ENCODE measurements at regions not wholly inside any gene's neighbourhood (a gene's known extent, or its start where the extent isn't known, plus 50 kb on each side); places are given as distances from the start of the nearest gene placed in this dataset.

DNA sequence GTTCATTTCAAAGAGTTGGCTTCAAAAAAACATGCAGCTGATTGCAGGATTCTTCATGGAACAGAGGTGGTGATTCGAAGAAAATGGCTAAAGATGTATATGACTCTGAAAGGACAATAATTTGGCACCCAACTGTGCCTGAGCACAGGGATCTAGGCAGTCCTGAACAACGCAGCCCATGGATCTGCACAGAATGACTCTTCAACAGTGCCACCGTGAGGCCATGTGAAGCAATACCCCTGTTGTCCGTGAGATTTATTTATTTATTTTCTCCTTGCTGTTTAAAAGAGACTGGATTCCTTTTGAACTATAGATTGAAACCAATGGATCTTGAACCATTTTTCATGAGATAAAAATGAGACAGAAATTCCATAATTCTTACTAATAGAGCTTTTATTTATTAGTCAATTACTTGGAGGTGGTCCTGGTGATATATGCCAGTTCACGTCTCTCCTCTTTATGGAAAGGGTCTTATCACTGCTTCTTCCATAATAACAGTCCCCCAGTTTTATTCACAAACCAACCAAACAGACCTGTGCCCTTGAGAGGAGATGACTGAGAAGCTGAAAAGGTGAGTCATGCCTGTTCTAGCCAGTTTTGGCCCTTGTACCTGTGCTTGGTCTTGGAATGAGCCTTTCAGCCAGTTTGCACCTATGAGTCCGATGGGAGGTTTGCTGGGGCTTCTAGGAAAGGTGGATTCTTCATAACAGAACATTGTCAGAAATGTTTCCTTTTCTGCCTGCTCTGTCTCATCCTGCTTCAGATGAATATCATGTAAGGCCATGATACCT is 1598.3 kb downstream of the AACS start:
- no peak for DNase-seq
- intact Hi-C loops (cut with DNase I): no loop called here

DNA sequence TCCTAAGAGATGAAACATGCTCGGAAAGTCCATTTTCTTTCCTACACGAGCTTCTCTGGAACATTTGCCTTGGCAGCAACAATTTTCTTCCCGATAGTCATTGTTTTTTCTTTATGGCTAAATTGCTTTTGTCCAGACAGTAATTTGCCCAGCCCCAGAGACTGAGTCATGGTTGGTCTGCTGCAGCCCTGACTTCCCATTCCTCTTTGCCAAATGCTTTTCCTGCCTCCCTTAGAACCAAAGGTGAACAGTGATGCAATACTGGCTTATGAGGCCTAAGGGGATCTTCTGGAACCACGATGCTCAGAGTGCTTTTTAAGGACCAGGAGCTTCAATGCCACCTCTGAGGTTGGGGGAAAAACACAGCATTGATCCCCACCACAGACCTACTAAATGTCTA is 1599.6 kb upstream of the TMEM132C start:
- intact Hi-C loops (cut with DNase I): no loop called here
- no peak for DNase-seq

DNA sequence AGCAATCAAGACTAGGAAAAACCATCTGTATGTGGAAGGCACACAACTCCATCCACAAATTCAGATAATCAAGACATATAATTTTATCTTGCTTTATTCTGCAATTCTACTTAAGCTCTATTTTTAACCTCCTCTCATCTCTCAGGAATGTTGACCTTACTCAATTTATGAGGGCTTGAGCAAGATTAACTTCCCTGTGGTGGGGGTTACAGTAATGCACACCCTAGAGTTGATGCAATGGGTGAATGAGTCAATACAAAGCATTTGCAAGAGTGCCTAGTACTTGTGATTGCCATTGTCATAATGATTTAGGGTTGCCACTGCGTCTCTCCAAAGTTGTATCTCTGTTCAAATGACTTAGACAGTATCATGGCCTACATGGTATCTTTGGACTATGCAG is 1598.4 kb upstream of the TMEM132C start:
- no peak for DNase-seq
- intact Hi-C loops (cut with DNase I): no loop called here

DNA sequence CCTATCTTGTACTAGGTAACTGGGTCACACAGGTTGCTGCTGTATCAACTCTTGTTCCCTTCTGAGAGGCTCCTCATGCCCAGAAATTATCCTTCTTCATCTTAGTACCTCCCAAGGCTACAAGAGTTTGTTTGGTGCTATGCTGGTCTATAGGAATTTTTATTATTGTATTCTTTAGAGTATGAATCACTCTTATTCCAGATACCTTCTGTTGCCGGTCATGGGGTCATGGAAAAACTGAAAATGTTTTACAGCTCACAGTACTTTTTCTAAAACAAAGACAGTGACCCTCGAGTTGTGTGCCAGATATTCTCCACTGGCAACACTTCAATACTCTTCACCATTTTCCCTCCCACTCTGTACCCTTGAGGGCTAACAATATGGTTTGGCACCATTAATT is 1598.0 kb upstream of the TMEM132C start:
- no peak for DNase-seq
- intact Hi-C loops (cut with DNase I): no loop called here

DNA sequence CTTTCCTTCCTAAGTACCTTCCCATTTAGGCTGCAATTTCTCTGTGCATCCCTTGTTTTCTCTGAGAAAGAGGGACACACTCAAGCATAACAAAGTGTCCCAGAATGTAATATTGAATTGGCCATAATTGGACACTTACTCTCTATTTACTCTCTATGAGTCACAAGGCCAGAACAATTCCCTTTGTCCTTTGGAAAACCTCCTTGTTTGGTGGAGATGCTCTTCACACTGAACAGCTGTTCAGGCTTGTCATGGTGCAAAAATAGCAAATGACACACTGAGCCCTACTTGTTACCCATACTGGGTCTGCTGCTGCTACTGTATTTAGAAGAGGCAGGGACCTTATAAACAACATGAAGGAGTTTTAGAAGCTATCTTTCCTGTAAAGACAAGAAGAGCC is 1590.5 kb upstream of the TMEM132C start:
- no peak for DNase-seq
- intact Hi-C loops (cut with DNase I): no loop called here

DNA sequence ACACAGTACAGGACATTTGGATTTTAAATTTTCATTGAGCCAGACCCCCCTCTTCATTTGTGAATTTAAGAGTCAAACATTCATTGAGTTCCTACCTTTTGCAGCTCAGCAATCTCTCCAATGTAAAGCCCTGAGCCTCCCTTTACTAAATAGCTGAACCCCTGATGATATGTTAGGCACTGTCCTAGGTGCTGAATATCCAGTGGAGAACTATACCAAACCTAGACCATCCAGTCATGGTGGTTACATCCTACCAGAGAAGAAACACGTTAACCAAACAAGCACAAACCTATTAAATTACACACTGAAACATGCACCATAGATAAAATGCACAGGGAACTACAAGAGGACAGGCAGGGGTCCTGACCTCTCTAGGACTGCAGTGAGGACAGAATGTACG is 1585.3 kb upstream of the TMEM132C start:
- DNase-seq: no peak
- intact Hi-C loops (cut with DNase I): no loop called here

DNA sequence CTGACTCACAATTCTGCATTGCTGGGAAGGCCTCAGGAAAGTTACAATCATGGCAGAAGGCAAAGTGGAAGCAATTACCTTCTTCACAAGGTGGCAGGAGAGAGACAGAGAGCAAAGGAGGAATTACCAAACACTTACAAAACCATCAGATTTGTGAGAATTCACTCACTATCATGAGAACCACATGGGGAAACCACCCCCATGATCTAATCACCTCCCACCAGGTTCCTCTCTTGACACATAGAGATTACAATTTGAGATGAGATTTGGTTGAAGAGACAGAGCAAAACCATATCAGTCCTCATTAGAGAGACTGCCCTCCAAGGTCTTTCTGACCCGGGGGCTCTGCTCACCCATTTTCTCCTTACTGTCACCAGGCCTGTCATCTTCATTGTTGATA is 1582.3 kb upstream of the TMEM132C start:
- no peak for DNase-seq

DNA sequence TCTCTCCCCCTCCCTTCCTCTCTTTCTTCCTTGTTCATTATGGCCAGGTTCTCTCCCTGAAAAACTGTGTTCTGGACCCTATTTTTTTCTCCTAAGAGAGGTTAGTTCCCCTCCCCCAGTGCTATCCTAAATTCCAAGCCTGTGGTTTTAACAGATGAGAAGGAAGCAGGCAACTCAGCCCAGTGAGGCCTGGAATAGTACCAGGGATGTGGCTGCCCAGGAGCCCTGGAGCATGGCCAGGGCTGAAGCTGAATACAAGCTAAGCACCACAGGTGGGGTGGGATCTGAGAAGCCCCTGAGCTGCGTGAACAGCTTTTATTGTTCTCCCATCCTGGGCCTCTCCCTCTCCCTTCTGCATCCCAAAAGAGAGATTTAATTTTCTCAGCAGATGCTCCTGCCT is 1581.3 kb upstream of the TMEM132C start:
- intact Hi-C loops (cut with DNase I): no loop called here
- no peak for DNase-seq

More for the DNA sequence above, 1582.3 kb upstream of the TMEM132C start:
- intact Hi-C loops (cut with DNase I): no loop called here

DNA sequence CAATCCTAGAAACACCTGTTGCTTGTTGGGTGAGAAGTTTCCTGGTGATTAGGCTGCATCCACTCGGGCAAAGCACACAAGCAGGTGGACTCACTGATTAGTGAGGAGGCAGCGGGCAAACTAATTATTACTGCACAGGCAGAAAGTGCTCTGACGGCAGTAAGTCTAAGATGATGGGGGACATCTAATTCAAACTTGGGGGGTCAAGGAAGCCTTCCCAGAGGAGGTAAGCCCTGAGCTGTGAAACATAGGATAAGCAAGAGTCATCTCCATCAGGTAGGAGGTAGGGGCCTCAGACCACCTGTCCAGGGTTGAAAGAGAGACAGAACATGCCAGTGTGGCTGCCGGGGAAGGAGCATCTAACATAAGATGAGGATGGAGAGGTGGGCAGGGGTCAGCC is 1578.4 kb upstream of the TMEM132C start:
- intact Hi-C loops (cut with DNase I): no loop called here
- DNase-seq: no peak

DNA sequence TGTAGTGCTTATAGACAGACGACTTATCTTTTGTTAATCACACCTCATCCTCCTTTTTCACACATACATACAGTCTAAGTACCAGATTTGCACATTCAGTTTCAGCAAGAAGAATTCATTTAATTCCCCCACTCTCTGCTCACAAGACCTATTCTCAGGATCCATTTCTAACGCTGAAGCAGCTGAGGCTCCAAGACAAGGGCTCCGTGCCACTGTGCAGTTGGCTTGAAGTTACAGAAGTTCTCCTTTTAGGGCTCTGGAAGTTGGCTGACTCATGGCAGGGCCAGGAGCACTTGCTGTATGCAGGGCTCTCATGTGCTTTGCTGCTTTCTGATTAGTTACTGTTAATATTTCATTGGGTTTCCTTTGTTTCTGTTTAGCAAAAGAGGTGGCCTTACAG is 1566.9 kb upstream of the TMEM132C start:
- DNase-seq: peak in 6 of 10 donors; percentile 8 to 87 (median 25)
- intact Hi-C loops (cut with DNase I): no loop called here

DNA sequence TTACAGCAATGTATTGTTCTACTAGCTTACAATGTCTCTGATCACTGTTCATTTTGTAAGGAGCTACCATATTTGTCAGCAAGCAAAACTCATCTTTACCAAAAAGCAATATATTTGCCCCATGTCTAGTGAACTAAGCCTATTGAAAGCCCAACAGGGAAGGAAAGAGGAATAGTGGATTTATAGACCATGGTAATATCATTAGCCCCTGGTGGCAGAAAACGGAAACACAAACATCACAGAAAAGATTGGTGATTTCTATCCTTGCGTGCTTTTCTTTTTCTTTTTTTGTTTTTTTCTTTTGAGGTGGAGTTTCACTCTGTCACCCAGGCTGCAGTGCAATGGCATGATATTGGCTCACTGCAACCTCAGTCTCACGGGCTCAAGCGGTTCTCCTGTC is 1562.4 kb upstream of the TMEM132C start:
- DNase-seq: no peak
- intact Hi-C loops (cut with DNase I): no loop called here

DNA sequence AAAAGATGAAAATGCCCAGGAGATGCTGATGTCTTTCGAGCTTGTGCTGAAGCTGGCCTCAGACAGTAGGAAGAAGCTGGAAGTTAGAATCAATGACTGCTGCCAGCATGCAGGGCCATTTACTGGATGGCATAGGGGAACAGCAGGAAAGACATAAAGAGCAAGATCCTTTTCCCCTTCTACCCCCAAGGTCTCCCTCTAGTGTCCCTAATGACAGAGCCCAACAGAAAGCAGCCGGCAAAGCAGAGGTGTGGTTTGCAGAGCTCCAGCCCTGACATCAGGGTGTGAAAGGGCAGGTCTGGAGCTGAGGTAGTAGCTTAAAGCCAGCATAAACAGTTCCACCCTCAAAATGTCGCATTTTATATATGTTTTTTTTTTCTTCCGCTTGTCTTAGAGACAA is 1560.7 kb upstream of the TMEM132C start:
- intact Hi-C loops (cut with DNase I): no loop called here
- no peak for DNase-seq

DNA sequence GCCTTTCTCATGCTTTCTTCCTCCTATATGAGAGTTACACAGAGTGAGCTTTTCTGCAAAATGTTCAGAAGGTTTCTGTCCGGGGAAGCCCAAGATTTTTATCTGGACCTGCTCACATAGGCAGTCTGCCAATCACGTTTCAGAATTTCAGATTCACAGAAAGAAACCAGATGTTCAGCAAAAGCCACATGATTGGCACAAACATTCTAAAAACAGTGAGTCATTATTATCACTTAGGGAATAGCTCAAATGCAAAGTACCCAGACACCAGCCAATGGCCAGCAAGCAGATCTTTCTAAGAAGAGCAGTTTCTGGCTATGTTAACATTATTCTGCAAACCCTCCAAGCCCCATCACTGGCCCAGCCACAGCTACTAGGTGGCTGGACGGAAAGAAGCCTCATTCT is 1558.5 kb upstream of the TMEM132C start:
- intact Hi-C loops (cut with DNase I): no loop called here
- DNase-seq: no peak

DNA sequence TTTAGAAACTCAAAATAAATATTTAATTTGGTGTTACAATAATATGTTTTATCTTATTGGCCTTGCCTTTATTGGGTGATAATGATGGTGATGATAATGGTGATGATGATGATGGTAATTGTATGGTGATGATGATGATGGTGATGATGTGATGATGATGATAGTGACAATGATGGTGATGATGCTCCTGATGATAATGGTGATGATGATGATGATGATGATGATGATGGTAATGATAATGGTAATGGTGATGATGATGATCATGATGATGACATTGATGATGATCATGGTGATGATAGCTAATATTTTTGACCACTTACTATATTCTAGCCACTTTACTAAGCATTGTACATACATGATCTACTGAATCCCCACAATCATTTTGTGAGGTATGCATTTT is 1548.6 kb upstream of the TMEM132C start:
- intact Hi-C loops (cut with DNase I): no loop called here
- no peak for DNase-seq

DNA sequence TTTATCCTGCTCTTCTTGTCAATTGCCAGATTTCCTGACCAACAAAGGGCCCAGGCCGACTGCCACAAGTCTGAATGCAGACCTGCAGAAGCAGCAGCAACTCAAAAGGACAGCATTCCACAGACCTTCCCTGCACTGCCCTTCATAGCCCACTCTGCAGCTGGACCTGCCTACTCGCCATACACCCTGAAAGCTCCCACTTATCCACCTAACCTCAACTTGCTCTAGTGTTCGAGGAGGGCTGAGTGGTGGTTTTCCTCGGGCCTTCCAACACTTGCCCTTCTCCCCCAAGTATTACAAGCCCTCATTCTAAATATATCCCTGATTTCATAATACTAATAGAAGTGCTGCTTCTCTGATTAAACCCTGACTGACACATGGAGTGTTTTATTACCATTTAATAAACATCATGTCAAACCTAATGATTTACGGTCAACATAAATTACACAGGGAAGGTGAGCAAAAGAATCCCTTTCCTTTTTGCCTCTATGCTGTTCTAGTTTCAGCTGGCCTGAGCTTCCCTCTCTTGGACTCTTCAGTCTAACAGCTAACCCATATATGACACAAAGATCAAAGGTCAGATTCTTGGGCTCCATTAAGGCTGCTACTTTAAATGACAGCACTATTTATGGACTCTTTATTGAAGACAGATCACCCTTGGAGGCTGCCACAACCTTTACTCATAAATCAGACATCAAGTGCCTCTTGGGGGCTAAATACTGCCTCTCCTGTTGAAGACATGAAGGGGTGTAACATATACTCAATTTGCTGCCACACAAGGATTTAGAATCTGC is 1546.9 kb upstream of the TMEM132C start:
- intact Hi-C loops (cut with DNase I): no loop called here
- no peak for DNase-seq

DNA sequence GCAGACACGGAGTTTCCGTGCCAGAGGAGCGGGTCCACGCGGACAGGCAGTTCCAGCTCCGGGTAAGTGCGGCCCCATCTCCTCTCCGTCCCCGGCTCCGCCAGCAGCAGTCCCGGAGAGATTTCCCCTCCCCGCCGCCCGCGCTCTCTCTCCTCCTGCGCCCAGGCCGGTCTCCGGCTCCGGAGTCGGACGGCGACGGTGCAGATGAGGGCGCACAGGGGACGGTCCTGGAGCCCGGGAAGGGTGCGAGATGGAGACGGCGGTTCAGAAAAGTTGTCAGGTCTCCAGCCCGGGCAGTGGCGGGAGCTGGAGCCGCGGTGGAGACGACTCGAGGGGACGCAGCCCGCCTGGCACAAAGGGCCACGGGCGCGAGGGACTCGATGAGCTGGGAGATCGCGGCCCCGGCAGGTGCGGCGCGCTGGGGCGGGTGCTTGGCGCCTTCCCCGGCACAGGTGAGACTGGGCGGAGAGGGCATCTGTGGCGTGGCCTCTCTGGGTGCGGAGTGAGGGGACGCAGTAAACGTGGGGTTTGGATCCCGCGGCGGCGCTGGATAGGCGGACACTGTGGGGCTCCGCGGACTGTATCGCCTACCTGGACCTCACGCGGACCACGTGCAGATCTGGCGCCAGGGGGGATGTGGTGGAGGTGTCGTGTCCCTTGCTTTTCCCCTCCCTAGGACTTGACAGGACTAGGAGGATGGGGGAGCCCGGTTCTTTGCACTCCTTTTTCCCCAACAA is 1540.3 kb upstream of the TMEM132C start:
- intact Hi-C loops (cut with DNase I): no loop called here
- DNase-seq: peak in 1 of 10 donors; percentile 65

DNA sequence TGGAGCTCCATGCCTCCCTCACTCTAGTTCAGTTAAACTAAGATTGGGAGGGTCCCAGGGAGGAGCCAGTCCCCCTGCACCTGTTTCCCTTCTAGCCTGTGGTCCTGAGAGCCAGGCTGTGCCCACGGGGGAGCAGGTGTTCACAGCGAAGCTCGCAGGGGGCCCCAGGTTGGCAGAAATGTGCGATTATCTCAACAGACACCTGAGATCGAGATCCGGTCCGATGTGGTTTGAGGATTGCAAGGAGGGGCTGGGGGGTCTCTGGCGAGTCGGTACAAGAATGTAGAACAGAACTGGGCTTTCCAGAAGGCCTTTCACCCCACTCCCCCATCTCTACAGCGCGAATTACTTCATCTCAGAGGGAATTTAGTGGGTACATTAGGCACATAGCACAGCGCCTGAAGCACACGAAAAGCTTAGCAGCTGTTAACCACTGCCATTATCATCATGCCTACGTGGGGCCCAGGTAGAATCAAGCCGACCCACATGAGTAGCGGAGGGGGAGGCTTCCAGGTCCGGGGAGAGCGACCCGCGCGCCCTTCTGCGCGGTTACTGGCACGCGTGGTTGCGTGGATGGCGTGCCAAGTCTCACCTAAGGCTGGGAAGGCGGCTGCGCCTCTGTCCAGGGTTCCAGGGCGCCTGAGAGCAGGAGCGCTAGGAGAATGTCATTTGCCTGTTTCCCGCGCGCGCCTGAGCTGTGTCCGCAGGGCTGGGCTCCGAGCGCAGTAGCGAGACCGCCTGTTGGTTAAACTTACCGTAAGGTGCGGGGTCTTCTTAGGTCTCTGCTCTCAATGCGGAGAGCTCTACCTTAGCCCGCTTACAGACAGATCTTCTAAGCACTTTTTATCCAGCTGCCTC is 1539.5 kb upstream of the TMEM132C start:
- intact Hi-C loops (cut with DNase I): no loop called here
- DNase-seq: no peak

DNA sequence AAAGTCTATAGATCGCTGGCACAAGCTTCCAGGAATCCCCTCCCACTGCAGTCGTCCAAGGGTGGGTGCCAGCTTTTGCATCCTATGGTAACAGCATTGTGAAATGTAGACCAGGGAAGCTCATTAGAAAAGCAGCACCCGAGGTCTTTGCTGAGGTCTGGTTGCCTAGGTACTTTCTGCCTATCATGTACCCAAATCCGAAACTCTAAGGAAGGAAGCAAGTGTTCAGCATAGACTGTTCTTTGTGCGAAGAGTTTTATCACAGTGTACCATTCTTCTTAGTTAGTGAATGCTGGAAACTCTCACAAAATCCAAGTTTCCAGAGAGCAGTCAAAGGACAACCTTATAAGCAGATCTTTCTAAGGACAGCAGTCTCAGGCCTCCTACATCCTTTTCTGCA is 1532.7 kb upstream of the TMEM132C start:
- DNase-seq: no peak
- intact Hi-C loops (cut with DNase I): no loop called here

DNA sequence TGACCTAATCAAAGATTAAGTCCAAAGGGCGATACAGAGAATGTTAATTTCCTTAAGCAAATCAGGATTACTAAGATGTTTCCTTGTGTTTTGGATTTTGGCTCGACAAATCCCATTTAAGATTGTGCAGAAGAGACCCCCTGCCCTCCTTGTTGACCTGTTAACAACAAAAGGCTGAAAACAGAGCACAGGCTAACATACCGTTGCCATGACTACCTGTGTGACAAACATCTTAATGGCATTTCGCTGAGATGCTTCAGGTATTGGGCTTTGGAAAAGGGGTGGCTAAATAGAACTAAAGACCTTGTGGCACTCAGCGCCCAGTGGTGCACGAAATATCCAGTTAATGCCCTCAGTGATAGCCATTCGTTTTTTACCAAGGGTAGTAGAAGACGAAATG is 1532.3 kb upstream of the TMEM132C start:
- no peak for DNase-seq
- intact Hi-C loops (cut with DNase I): no loop called here

DNA sequence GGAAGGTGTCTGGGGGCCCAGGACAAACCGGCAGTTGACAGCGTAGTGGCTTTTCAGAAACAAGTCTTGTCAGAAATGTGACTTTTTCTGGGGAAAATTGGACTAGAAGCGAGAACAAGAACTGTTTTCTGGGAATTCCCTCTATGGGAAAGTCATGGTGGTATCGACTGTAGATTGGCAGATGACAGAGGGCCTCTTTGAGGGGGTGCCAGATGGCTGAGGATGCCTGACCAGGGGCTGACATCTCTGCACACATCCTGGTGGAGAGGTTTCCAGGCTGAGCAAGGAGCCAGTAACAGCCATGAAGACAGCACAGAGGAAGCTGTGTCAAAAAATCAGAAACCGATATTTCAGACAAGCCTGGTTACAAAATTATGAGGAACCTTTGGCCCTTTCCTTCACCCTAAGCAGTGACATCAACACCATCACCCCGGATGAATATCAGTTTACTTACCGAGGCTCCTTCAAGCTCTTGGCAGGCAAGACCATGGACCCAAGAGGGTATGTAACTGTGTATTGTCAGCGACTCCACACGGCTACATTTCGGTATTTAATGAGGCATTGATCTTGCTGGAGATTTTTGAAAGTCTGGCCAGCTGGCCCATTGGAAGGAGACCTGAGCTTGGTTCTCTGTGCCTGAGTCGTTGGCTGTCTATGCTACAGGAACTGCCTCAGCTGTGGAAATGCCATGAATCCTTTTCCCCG is 1525.3 kb upstream of the TMEM132C start:
- DNase-seq: no peak

More for the DNA sequence above, 1525.3 kb upstream of the TMEM132C start:
- intact Hi-C loops (cut with DNase I): no loop called here
